ENCODE measurements at regions not wholly inside any gene's neighbourhood (a gene's known extent, or its start where the extent isn't known, plus 50 kb on each side); places are given as distances from the start of the nearest gene placed in this dataset.

DNA sequence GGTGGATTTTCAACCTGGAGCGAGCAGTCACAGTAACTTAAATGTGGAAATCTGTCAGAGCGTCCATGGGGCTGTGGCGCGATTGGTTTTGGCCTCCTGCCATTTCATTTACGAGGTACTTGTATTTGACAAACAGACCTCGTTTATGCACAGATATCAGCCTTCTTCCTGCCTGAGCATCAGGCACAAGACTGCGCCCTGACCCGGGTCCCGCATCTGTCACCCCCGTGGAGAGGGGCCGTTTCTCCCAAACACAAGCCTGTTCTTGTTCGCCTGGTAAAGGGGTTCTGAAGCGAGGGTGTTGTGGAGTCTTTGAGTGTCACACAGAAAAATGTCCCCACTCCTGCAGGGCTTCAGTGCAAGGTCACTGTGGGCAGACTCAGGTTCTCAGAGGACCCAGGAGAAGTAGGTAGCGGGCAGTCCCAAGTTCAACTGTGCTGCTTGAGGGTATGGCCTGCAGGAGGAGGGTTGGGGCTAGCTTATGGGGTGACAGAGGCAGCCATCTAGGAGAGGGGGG lies 202.3 kb downstream of the URI1 start:
- no peak for TF ChIP-seq RAD21 (IDR thresholded peaks at IDR 0.05; ENCODE audit: low read length)
- TF ChIP-seq, protein P1, sequence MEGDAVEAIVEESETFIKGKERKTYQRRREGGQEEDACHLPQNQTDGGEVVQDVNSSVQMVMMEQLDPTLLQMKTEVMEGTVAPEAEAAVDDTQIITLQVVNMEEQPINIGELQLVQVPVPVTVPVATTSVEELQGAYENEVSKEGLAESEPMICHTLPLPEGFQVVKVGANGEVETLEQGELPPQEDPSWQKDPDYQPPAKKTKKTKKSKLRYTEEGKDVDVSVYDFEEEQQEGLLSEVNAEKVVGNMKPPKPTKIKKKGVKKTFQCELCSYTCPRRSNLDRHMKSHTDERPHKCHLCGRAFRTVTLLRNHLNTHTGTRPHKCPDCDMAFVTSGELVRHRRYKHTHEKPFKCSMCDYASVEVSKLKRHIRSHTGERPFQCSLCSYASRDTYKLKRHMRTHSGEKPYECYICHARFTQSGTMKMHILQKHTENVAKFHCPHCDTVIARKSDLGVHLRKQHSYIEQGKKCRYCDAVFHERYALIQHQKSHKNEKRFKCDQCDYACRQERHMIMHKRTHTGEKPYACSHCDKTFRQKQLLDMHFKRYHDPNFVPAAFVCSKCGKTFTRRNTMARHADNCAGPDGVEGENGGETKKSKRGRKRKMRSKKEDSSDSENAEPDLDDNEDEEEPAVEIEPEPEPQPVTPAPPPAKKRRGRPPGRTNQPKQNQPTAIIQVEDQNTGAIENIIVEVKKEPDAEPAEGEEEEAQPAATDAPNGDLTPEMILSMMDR (conservative IDR thresholded peaks at IDR 0.05; ENCODE audit: low read depth, low read length), result no peak
- no peak for TF ChIP-seq POLR2A (IDR thresholded peaks at IDR 0.05; ENCODE audit: low read depth, low read length)
- no peak for TF ChIP-seq MAFK (IDR thresholded peaks at IDR 0.05; ENCODE audit: low read depth, low read length)
- TF ChIP-seq RCOR1 (IDR thresholded peaks at IDR 0.05; ENCODE audit: insufficient replicate concordance, low read length), result no peak

Measured in IMR-90 (cell line).